OCI-LY7 (cell line): ENCODE measurements at regions not wholly inside any gene's neighbourhood (a gene's known extent, or its start where the extent isn't known, plus 50 kb on each side); places are given as distances from the start of the nearest gene placed in this dataset.

Experiments
- BruUV-seq: library from RNA; stranded (reverse); fragments of 400-500 nt; replicated peaks from 2 replicates; lab custom pipeline; 2021; lab: Mats Ljungman, UMichigan
- CTCF ChIA-PET: fragments of 300-600 bp; sonication (Branson Sonifier 250); formaldehyde crosslinking; loops from one replicate; lab custom pipeline; 2022; ENCODE audit warnings: antibody characterized with exemption; ENCODE audit not compliant: unreplicated experiment; lab: Charles Lee
- POLR2A ChIA-PET: fragments of 300-600 bp; sonication (Branson Sonifier 250); formaldehyde crosslinking; loops from one replicate; lab custom pipeline; 2022; ENCODE audit warnings: antibody characterized with exemption; lab: Charles Lee
- DNase-seq: peaks from one replicate; pipeline ENCODE4 v3.0.0-alpha.2; 2015; ENCODE audit warnings: low spot score
- H2AFZ ChIP-seq: fragments of 200-600 bp; sonication (generic), shearing (Covaris generic); 2 replicates; pipeline ENCODE4 v1.6.1; 2014; ENCODE audit warnings: mild to moderate bottlenecking, antibody characterized with exemption, low read length, moderate library complexity
- H3K27ac ChIP-seq: fragments of 200-600 bp; sonication (generic); 2 replicates; pipeline ENCODE4 v1.5.1; 2014; ENCODE audit warnings: mixed run types, low read depth, mild to moderate bottlenecking, moderate library complexity, low read length, inconsistent platforms; ENCODE audit not compliant: poor library complexity, severe bottlenecking
- H3K36me3 ChIP-seq: fragments of 200-600 bp; sonication (generic); 2 replicates; pipeline ENCODE4 v1.6.1; 2014; ENCODE audit warnings: mild to moderate bottlenecking, antibody characterized with exemption, low read length, moderate library complexity, mixed read lengths; ENCODE audit not compliant: insufficient read depth
- H3K4me1 ChIP-seq: fragments of 200-600 bp; sonication (generic); 2 replicates; pipeline ENCODE4 v1.5.1; 2014; ENCODE audit warnings: mild to moderate bottlenecking, low read length; ENCODE audit not compliant: insufficient read depth, poor library complexity, severe bottlenecking
- H3K4me2 ChIP-seq: fragments of 200-600 bp; sonication (generic); 2 replicates; pipeline ENCODE4 v1.6.1; 2014; ENCODE audit warnings: mild to moderate bottlenecking, low read length
- H3K4me3 ChIP-seq: fragments of 200-600 bp; sonication (generic); 2 replicates; pipeline ENCODE4 v1.5.1; 2014; ENCODE audit warnings: mild to moderate bottlenecking, low read depth, low read length; ENCODE audit not compliant: poor library complexity, severe bottlenecking
- H3K79me2 ChIP-seq: fragments of 200-600 bp; sonication (generic); 2 replicates; pipeline ENCODE4 v1.6.1; 2016; ENCODE audit warnings: low read depth, mild to moderate bottlenecking, low read length, moderate library complexity, mixed read lengths; ENCODE audit not compliant: insufficient read depth
- H3K9me2 ChIP-seq: fragments of 200-600 bp; sonication (generic); 2 replicates; pipeline ENCODE4 v1.6.1; 2016; ENCODE audit warnings: mild to moderate bottlenecking, low read length, mixed read lengths; ENCODE audit not compliant: insufficient read depth
- H3K9me3 ChIP-seq: fragments of 200-600 bp; sonication (generic); 2 replicates; pipeline ENCODE4 v1.6.1; 2014; ENCODE audit warnings: mild to moderate bottlenecking, mixed run types, low read length, mixed read lengths
- H4K20me1 ChIP-seq: fragments of 200-600 bp; sonication (generic); 2 replicates; pipeline ENCODE4 v1.6.1; 2014; ENCODE audit warnings: mild to moderate bottlenecking, antibody characterized with exemption, low read length, moderate library complexity, mixed read lengths; ENCODE audit not compliant: insufficient read depth
- CTCF ChIP-seq: fragments of 200-600 bp; sonication (generic); conservative IDR thresholded peaks from 2 replicates; pipeline ENCODE4 v1.5.1; 2014; ENCODE audit warnings: mild to moderate bottlenecking, antibody characterized with exemption, low read length, moderate library complexity, mixed read lengths
- EZH2phosphoT487 ChIP-seq: fragments of 200-600 bp; sonication (generic); IDR thresholded peaks from 2 replicates; pipeline ENCODE4 v1.6.1; 2018; ENCODE audit warnings: low read depth, borderline replicate concordance, mild to moderate bottlenecking, mixed run types, antibody characterized with exemption, low read length, moderate library complexity, mixed read lengths
- intact Hi-C: fragments of 100-400 bp; cut with micrococcal nuclease; formaldehyde crosslinking; loops from one replicate; pipeline ENCODE4 v1.10.0; 2022; ENCODE audit not compliant: unreplicated experiment

- H4K20me1 ChIP-seq = no peaks in the 10 kb centered on the region
- H3K79me2 ChIP-seq = no peaks in the 10 kb centered on the region
- H3K27ac ChIP-seq = no peak overlapping the region
- no peaks in the 10 kb centered on the region for H3K4me1 ChIP-seq
- H3K9me2 ChIP-seq = no peaks in the 10 kb centered on the region
- no peaks in the 10 kb centered on the region for H3K9me3 ChIP-seq
- no peak overlapping the region for H3K4me3 ChIP-seq
- POLR2A ChIA-PET = no interaction called here
- H2AFZ ChIP-seq = no peak overlapping the region
- H3K4me2 ChIP-seq = no peak overlapping the region
- H3K36me3 ChIP-seq = no peaks in the 10 kb centered on the region
- BruUV-seq = no TSS peak
- DNase-seq = no peak
- CTCF ChIA-PET = no interaction called here
- intact Hi-C loops = no loop called here
- no peak for TF ChIP-seq CTCF
- TF ChIP-seq EZH2phosphoT487 = no peak
Observed at GRCh38 chr4:18194278-18194677, 172.7 kb upstream of the LCORL start.

GRCh38 chr4:18192901-18193300 lies 171.3 kb upstream of the LCORL start:
- CTCF ChIA-PET = no interaction called here
- TF ChIP-seq CTCF (no peak), EZH2phosphoT487 (no peak)
- Histone ChIP-seq H3K4me2 (no peak overlapping the region), H3K79me2 (no peaks in the 10 kb centered on the region), H3K4me1 (no peaks in the 10 kb centered on the region), H3K36me3 (no peaks in the 10 kb centered on the region), H3K9me2 (no peaks in the 10 kb centered on the region), H2AFZ (no peak overlapping the region), H3K27ac (no peak overlapping the region), H3K4me3 (no peak overlapping the region), H3K9me3 (no peaks in the 10 kb centered on the region), H4K20me1 (no peaks in the 10 kb centered on the region)
- BruUV-seq = no TSS peak
- intact Hi-C loops = no loop called here
- DNase-seq = no peak
- POLR2A ChIA-PET = no interaction called here

- Histone ChIP-seq H3K79me2 (no peaks in the 10 kb centered on the region), H3K4me1 (no peaks in the 10 kb centered on the region), H3K27ac (no peak overlapping the region), H3K9me2 (no peaks in the 10 kb centered on the region), H2AFZ (no peak overlapping the region), H4K20me1 (no peaks in the 10 kb centered on the region), H3K4me3 (no peak overlapping the region), H3K4me2 (no peak overlapping the region), H3K9me3 (no peaks in the 10 kb centered on the region), H3K36me3 (no peaks in the 10 kb centered on the region)
- intact Hi-C loops = no loop called here
- ChIA-PET CTCF (no interaction called here), POLR2A (no interaction called here)
- BruUV-seq = no TSS peak
- no peak for TF ChIP-seq CTCF
- no peak for TF ChIP-seq EZH2phosphoT487
- no peak for DNase-seq
Observed at GRCh38 chr4:18185491-18185890, 163.9 kb upstream of the LCORL start.
